Central memory CD8-positive, alpha-beta T cell (primary cell): ENCODE measurements at regions not wholly inside any gene's neighbourhood (a gene's known extent, or its start where the extent isn't known, plus 50 kb on each side); places are given as distances from the start of the nearest gene placed in this dataset.

Source experiments
- ATAC-seq: fragments of 150-1000 bp; cut with Tn5 transposase; replicated peaks from 2 replicates; pipeline ENCODE4 v1.10.0; 2022; ENCODE audit warnings: mild to moderate bottlenecking, moderate FRiP score, moderate number of reproducible peaks; ENCODE audit not compliant: poor library complexity, severe bottlenecking; ENCODE audit errors: extremely low read depth
- DNase-seq, 2 donors: peaks; one replicate each; pipeline ENCODE4 v3.0.0; 2021; ENCODE audit warnings: low spot score in 2 of 2
- H3K27ac Mint-ChIP-seq: one replicate; pipeline ENCODE4 v1.8.0; 2022; ENCODE audit warnings: low read depth, mild to moderate bottlenecking, moderate library complexity, mixed read lengths
- H3K27me3 Mint-ChIP-seq: one replicate; pipeline ENCODE4 v1.8.0; 2022; ENCODE audit warnings: mixed read lengths
- H3K36me3 Mint-ChIP-seq: one replicate; pipeline ENCODE4 v1.8.0; 2022; ENCODE audit warnings: mild to moderate bottlenecking, moderate library complexity, mixed read lengths; ENCODE audit not compliant: insufficient read depth
- H3K4me1 Mint-ChIP-seq: one replicate; pipeline ENCODE4 v1.8.0; 2022; ENCODE audit warnings: mixed read lengths
- H3K4me3 Mint-ChIP-seq: one replicate; pipeline ENCODE4 v1.8.0; 2022; ENCODE audit warnings: mild to moderate bottlenecking, moderate library complexity, mixed read lengths
- H3K9me3 Mint-ChIP-seq: one replicate; pipeline ENCODE4 v1.8.0; 2022; ENCODE audit warnings: mixed read lengths

- H3K4me3 Mint-ChIP-seq: no peak overlapping the region
- H3K9me3 Mint-ChIP-seq: peaks cover 24% of the 10 kb centered on the region
- H3K4me1 Mint-ChIP-seq: no peaks in the 10 kb centered on the region
- no peaks in the 10 kb centered on the region for H3K36me3 Mint-ChIP-seq
- H3K27me3 Mint-ChIP-seq: no peaks in the 10 kb centered on the region
- DNase-seq: no peak
- ATAC-seq: no peak
- H3K27ac Mint-ChIP-seq: no peak overlapping the region
Measured at GRCh38 chr2:185433824-185434223, 304.8 kb upstream of the FSIP2 start.

GRCh38 chr2:185436787-185437372 is 301.7 kb upstream of the FSIP2 start:
- Mint-ChIP-seq H3K4me1 (no peaks in the 10 kb centered on the region), H3K27me3 (no peaks in the 10 kb centered on the region), H3K36me3 (no peaks in the 10 kb centered on the region), H3K27ac (no peak overlapping the region), H3K4me3 (no peak overlapping the region), H3K9me3 (peaks cover 21% of the 10 kb centered on the region)
- ATAC-seq: no peak
- no peak for DNase-seq

GRCh38 chr2:185441486-185442005 is 297.1 kb upstream of the FSIP2 start:
- H3K36me3 Mint-ChIP-seq: no peaks in the 10 kb centered on the region

GRCh38 chr2:185456517-185456916 is 282.1 kb upstream of the FSIP2 start:
- peaks cover 8% of the 10 kb centered on the region for H3K9me3 Mint-ChIP-seq
- H3K4me1 Mint-ChIP-seq: no peaks in the 10 kb centered on the region
- DNase-seq: no peak
- H3K4me3 Mint-ChIP-seq: no peak overlapping the region
- no peaks in the 10 kb centered on the region for H3K27me3 Mint-ChIP-seq
- H3K36me3 Mint-ChIP-seq: no peaks in the 10 kb centered on the region
- H3K27ac Mint-ChIP-seq: no peak overlapping the region
- no peak for ATAC-seq

More at GRCh38 chr2:185441486-185442005, 297.1 kb upstream of the FSIP2 start:
- Mint-ChIP-seq H3K9me3 (peaks cover 20% of the 10 kb centered on the region), H3K27me3 (no peaks in the 10 kb centered on the region), H3K4me3 (no peak overlapping the region), H3K4me1 (no peaks in the 10 kb centered on the region), H3K27ac (no peak overlapping the region)
- DNase-seq (no peak), ATAC-seq (no peak)

- Mint-ChIP-seq H3K4me3 (no peak overlapping the region), H3K9me3 (peaks cover 23% of the 10 kb centered on the region), H3K27me3 (no peaks in the 10 kb centered on the region), H3K36me3 (no peaks in the 10 kb centered on the region), H3K4me1 (no peaks in the 10 kb centered on the region), H3K27ac (no peak overlapping the region)
- DNase-seq (no peak), ATAC-seq (no peak)
Measured at GRCh38 chr2:185463481-185463880, 275.1 kb upstream of the FSIP2 start.

GRCh38 chr2:185466915-185467314 is 271.7 kb upstream of the FSIP2 start:
- Mint-ChIP-seq H3K9me3 (peaks cover 23% of the 10 kb centered on the region), H3K4me3 (no peak overlapping the region), H3K36me3 (no peaks in the 10 kb centered on the region), H3K4me1 (no peaks in the 10 kb centered on the region), H3K27ac (no peak overlapping the region), H3K27me3 (no peaks in the 10 kb centered on the region)
- ATAC-seq (no peak), DNase-seq (no peak)

GRCh38 chr2:185471441-185471840 is 267.2 kb upstream of the FSIP2 start:
- Mint-ChIP-seq H3K36me3 (no peaks in the 10 kb centered on the region), H3K4me1 (no peaks in the 10 kb centered on the region), H3K4me3 (no peak overlapping the region), H3K27ac (no peak overlapping the region), H3K27me3 (no peaks in the 10 kb centered on the region), H3K9me3 (peaks cover 7% of the 10 kb centered on the region)
- DNase-seq (no peak), ATAC-seq (no peak)

GRCh38 chr2:185472574-185472973 is 266.0 kb upstream of the FSIP2 start:
- no peak overlapping the region for H3K27ac Mint-ChIP-seq
- no peaks in the 10 kb centered on the region for H3K9me3 Mint-ChIP-seq
- H3K4me1 Mint-ChIP-seq: no peaks in the 10 kb centered on the region
- no peak overlapping the region for H3K4me3 Mint-ChIP-seq
- ATAC-seq: no peak
- no peak for DNase-seq
- no peaks in the 10 kb centered on the region for H3K36me3 Mint-ChIP-seq
- H3K27me3 Mint-ChIP-seq: no peaks in the 10 kb centered on the region

GRCh38 chr2:185473838-185474237 is 264.8 kb upstream of the FSIP2 start:
- Mint-ChIP-seq H3K9me3 (no peaks in the 10 kb centered on the region), H3K36me3 (no peaks in the 10 kb centered on the region), H3K4me3 (no peak overlapping the region), H3K4me1 (no peaks in the 10 kb centered on the region), H3K27me3 (no peaks in the 10 kb centered on the region), H3K27ac (no peak overlapping the region)
- ATAC-seq (peak; percentile 24), DNase-seq (no peak)

GRCh38 chr2:185475914-185476313 is 262.7 kb upstream of the FSIP2 start:
- no peak overlapping the region for H3K4me3 Mint-ChIP-seq
- no peaks in the 10 kb centered on the region for H3K27me3 Mint-ChIP-seq
- ATAC-seq (no peak), DNase-seq (no peak)
- no peak overlapping the region for H3K27ac Mint-ChIP-seq
- H3K4me1 Mint-ChIP-seq: no peaks in the 10 kb centered on the region
- peaks cover 9% of the 10 kb centered on the region for H3K9me3 Mint-ChIP-seq
- peaks cover 1% of the 10 kb centered on the region for H3K36me3 Mint-ChIP-seq

- peaks cover 9% of the 10 kb centered on the region for H3K9me3 Mint-ChIP-seq
- H3K4me1 Mint-ChIP-seq: no peaks in the 10 kb centered on the region
- no peak overlapping the region for H3K27ac Mint-ChIP-seq
- DNase-seq (no peak), ATAC-seq (no peak)
- H3K36me3 Mint-ChIP-seq: peaks cover 1% of the 10 kb centered on the region
- H3K4me3 Mint-ChIP-seq: no peak overlapping the region
- no peaks in the 10 kb centered on the region for H3K27me3 Mint-ChIP-seq
Measured at GRCh38 chr2:185477452-185477851, 261.2 kb upstream of the FSIP2 start.

- no peak overlapping the region for H3K27ac Mint-ChIP-seq
- no peak overlapping the region for H3K4me3 Mint-ChIP-seq
- no peak for DNase-seq
- peaks cover 1% of the 10 kb centered on the region for H3K36me3 Mint-ChIP-seq
- no peak for ATAC-seq
- H3K27me3 Mint-ChIP-seq: no peaks in the 10 kb centered on the region
- peaks cover 22% of the 10 kb centered on the region for H3K9me3 Mint-ChIP-seq
- H3K4me1 Mint-ChIP-seq: no peaks in the 10 kb centered on the region
Measured at GRCh38 chr2:185484602-185485001, 254.0 kb upstream of the FSIP2 start.

- Mint-ChIP-seq H3K36me3 (no peaks in the 10 kb centered on the region), H3K27ac (no peak overlapping the region), H3K27me3 (no peaks in the 10 kb centered on the region), H3K4me1 (no peaks in the 10 kb centered on the region), H3K4me3 (no peak overlapping the region), H3K9me3 (peaks cover 13% of the 10 kb centered on the region)
- ATAC-seq (no peak), DNase-seq (no peak)
Measured at GRCh38 chr2:185502351-185502750, 236.3 kb upstream of the FSIP2 start.
